ENCODE measurements at regions not wholly inside any gene's neighbourhood (a gene's known extent, or its start where the extent isn't known, plus 50 kb on each side); places are given as distances from the start of the nearest gene placed in this dataset.

GRCh38 chr3:189100866-189101265 lies 70.9 kb upstream of the TPRG1 start:
- TF ChIP-seq CTCF (IDR thresholded peaks at IDR 0.05; ENCODE audit: insufficient read depth, low read length, poor library complexity, severe bottlenecking) (no peak), EZH2phosphoT487 (conservative IDR thresholded peaks at IDR 0.05; ENCODE audit: low read length) (no peak)
